ENCODE measurements at regions not wholly inside any gene's neighbourhood (a gene's known extent, or its start where the extent isn't known, plus 50 kb on each side); places are given as distances from the start of the nearest gene placed in this dataset.

DNA sequence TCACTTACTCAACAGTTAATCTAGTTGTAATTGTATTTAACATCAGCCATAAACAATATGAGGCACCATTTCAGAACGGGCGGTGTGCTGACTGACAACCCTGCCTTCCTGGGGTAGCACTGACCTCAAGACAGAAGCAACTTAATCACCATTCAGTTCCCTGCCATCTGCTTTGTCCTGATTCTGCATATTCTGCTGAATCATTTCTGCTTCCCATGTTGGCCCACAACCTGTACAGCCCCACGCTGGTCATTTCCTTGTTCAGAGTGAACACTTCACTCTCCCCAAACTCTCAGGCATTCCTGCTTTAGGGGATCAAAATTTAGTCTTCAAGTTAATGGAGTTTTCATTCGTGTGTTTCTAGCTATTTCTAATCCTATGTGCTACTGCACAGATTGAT is 132.3 kb upstream of the ZBED5 start:
- no peaks in the 10 kb centered on the region for H3K9me2 ChIP-seq (ENCODE audit: insufficient read depth, low read length)
- H3K4me3 ChIP-seq (ENCODE audit: low read depth, low read length, poor library complexity, severe bottlenecking) = no peak overlapping the region
- no peak overlapping the region for H3K4me2 ChIP-seq (ENCODE audit: low read length)
- H3K27ac ChIP-seq (ENCODE audit: low read depth, low read length, poor library complexity, severe bottlenecking) = no peak overlapping the region
- H3K79me2 ChIP-seq (ENCODE audit: insufficient read depth, low read depth, low read length) = no peaks in the 10 kb centered on the region
- no peaks in the 10 kb centered on the region for H3K36me3 ChIP-seq (ENCODE audit: insufficient read depth, low read length)
- DNase-seq (ENCODE audit: low spot score) = no peak
- no peaks in the 10 kb centered on the region for H4K20me1 ChIP-seq (ENCODE audit: insufficient read depth, low read length)
- no peaks in the 10 kb centered on the region for H3K4me1 ChIP-seq (ENCODE audit: insufficient read depth, low read length, poor library complexity, severe bottlenecking)
- intact Hi-C loops (cut with micrococcal nuclease; ENCODE audit: unreplicated experiment) = no loop called here
- H2AFZ ChIP-seq (ENCODE audit: low read length) = no peak overlapping the region
- no TSS peak for BruUV-seq (replicated peaks)
- POLR2A ChIA-PET = no interaction called here
- CTCF ChIA-PET (ENCODE audit: unreplicated experiment) = no interaction called here
- TF ChIP-seq, protein P1, sequence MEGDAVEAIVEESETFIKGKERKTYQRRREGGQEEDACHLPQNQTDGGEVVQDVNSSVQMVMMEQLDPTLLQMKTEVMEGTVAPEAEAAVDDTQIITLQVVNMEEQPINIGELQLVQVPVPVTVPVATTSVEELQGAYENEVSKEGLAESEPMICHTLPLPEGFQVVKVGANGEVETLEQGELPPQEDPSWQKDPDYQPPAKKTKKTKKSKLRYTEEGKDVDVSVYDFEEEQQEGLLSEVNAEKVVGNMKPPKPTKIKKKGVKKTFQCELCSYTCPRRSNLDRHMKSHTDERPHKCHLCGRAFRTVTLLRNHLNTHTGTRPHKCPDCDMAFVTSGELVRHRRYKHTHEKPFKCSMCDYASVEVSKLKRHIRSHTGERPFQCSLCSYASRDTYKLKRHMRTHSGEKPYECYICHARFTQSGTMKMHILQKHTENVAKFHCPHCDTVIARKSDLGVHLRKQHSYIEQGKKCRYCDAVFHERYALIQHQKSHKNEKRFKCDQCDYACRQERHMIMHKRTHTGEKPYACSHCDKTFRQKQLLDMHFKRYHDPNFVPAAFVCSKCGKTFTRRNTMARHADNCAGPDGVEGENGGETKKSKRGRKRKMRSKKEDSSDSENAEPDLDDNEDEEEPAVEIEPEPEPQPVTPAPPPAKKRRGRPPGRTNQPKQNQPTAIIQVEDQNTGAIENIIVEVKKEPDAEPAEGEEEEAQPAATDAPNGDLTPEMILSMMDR (conservative IDR thresholded peaks at IDR 0.05; ENCODE audit: low read length) = no peak
- TF ChIP-seq EZH2phosphoT487 (IDR thresholded peaks at IDR 0.05; ENCODE audit: borderline replicate concordance, low read depth, low read length) = no peak
- no peaks in the 10 kb centered on the region for H3K9me3 ChIP-seq (ENCODE audit: low read length)

DNA sequence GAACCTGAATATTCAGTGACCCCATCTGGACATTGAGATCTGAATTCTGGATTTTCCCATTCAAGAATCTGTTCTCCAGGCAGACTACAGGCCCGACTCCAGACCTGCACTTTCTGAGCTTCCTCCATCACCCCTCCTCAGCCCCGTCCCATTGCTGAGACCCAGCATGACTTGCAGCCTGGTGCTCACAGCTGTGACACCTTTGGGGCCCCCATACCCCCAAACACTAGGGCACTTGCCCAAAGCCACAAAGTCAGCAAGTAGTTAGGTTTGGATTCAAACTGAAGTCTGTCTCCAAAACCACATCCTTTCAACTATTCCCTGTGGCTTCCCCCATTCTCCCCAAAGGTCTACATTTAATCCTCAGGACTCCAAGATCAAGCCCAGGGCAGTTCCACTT is 128.2 kb upstream of the ZBED5 start:
- DNase-seq (ENCODE audit: low spot score) = no peak
- Histone ChIP-seq H3K4me3 (ENCODE audit: low read depth, low read length, poor library complexity, severe bottlenecking) (no peak overlapping the region), H3K9me3 (ENCODE audit: low read length) (no peaks in the 10 kb centered on the region), H3K4me2 (ENCODE audit: low read length) (no peak overlapping the region), H3K27ac (ENCODE audit: low read depth, low read length, poor library complexity, severe bottlenecking) (no peak overlapping the region), H3K79me2 (ENCODE audit: insufficient read depth, low read depth, low read length) (no peaks in the 10 kb centered on the region), H4K20me1 (ENCODE audit: insufficient read depth, low read length) (no peaks in the 10 kb centered on the region), H3K4me1 (ENCODE audit: insufficient read depth, low read length, poor library complexity, severe bottlenecking) (no peaks in the 10 kb centered on the region), H2AFZ (ENCODE audit: low read length) (no peak overlapping the region), H3K9me2 (ENCODE audit: insufficient read depth, low read length) (no peaks in the 10 kb centered on the region), H3K36me3 (ENCODE audit: insufficient read depth, low read length) (no peaks in the 10 kb centered on the region)
- BruUV-seq (replicated peaks) = no TSS peak
- TF ChIP-seq, protein P1 (conservative IDR thresholded peaks at IDR 0.05; ENCODE audit: low read length) = no peak
- TF ChIP-seq EZH2phosphoT487 (IDR thresholded peaks at IDR 0.05; ENCODE audit: borderline replicate concordance, low read depth, low read length) = no peak
- CTCF ChIA-PET (ENCODE audit: unreplicated experiment) = no interaction called here
- POLR2A ChIA-PET = no interaction called here
- intact Hi-C loops (cut with micrococcal nuclease; ENCODE audit: unreplicated experiment) = no loop called here

DNA sequence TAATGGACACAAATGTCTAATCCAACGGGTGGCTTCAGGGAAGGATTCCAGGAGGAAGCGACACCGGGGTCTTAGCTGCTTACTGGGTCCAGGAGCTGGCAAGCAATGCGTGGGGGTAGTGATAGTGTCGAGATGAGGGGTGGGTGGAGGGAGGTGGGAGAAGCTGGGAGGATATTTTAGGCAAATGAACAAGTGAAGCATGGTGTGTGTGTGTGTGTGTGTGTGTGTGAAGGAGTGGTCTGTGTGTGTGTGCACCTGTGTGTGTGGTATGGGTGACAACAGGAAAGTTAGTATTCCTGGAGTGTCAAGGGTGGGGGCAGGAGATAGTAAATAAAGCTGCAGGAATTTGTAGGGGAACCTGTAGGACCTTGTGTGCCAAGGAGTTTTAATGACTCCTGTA is 126.9 kb upstream of the ZBED5 start:
- ChIA-PET CTCF (ENCODE audit: unreplicated experiment) (no interaction called here), POLR2A (interaction anchor here (0.6 kb wide), 1 partner anchor 711 kb away, joined by 4 read pairs; no protein-coding TSS in a partner anchor)

More for the DNA sequence above, 126.9 kb upstream of the ZBED5 start:
- Histone ChIP-seq H3K4me2 (ENCODE audit: low read length) (no peak overlapping the region), H2AFZ (ENCODE audit: low read length) (no peak overlapping the region), H3K4me3 (ENCODE audit: low read depth, low read length, poor library complexity, severe bottlenecking) (no peak overlapping the region), H3K36me3 (ENCODE audit: insufficient read depth, low read length) (no peaks in the 10 kb centered on the region), H3K4me1 (ENCODE audit: insufficient read depth, low read length, poor library complexity, severe bottlenecking) (no peaks in the 10 kb centered on the region), H3K9me3 (ENCODE audit: low read length) (no peaks in the 10 kb centered on the region), H3K79me2 (ENCODE audit: insufficient read depth, low read depth, low read length) (no peaks in the 10 kb centered on the region), H3K27ac (ENCODE audit: low read depth, low read length, poor library complexity, severe bottlenecking) (no peak overlapping the region), H4K20me1 (ENCODE audit: insufficient read depth, low read length) (no peaks in the 10 kb centered on the region), H3K9me2 (ENCODE audit: insufficient read depth, low read length) (no peaks in the 10 kb centered on the region)
- intact Hi-C loops (cut with micrococcal nuclease; ENCODE audit: unreplicated experiment) = no loop called here
- BruUV-seq (replicated peaks) = no TSS peak
- no peak for DNase-seq (ENCODE audit: low spot score)
- TF ChIP-seq EZH2phosphoT487 (IDR thresholded peaks at IDR 0.05; ENCODE audit: borderline replicate concordance, low read depth, low read length) = no peak
- TF ChIP-seq, protein P1 (conservative IDR thresholded peaks at IDR 0.05; ENCODE audit: low read length) = no peak

Measured in OCI-LY7 (cell line).